8988T (cell line): ENCODE measurements at regions not wholly inside any gene's neighbourhood (a gene's known extent, or its start where the extent isn't known, plus 50 kb on each side); places are given as distances from the start of the nearest gene placed in this dataset.
"Not testable (repeated sequence)": the region's sequence is repeated elsewhere in the genome, so short reads cannot be mapped to it uniquely, and the experiment has no call there.

Experiments used
- DNase-seq: peaks from one replicate; pipeline ENCODE4 v3.0.0; 2011

DNA sequence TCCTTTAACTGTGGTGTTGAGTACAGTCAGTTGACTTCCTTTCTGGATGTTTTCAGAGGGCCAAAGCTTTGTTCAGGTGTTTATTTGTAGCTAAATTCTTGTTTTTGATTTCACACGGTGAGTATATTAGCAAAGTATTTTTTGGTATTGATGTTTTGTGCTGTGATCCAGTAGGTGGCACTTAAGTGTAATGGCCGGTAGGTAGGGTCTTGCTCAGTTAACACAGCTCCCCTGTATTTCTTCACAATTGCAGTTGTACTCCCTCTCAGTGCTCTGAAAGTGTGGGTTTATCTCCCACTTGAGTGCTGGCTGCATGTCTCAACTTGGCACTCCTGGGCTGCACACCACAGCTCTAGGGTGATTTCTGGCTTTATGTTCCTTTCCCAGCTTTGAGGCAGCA lies 339.5 kb downstream of the AEBP2 start:
- DNase-seq: no peak

DNA sequence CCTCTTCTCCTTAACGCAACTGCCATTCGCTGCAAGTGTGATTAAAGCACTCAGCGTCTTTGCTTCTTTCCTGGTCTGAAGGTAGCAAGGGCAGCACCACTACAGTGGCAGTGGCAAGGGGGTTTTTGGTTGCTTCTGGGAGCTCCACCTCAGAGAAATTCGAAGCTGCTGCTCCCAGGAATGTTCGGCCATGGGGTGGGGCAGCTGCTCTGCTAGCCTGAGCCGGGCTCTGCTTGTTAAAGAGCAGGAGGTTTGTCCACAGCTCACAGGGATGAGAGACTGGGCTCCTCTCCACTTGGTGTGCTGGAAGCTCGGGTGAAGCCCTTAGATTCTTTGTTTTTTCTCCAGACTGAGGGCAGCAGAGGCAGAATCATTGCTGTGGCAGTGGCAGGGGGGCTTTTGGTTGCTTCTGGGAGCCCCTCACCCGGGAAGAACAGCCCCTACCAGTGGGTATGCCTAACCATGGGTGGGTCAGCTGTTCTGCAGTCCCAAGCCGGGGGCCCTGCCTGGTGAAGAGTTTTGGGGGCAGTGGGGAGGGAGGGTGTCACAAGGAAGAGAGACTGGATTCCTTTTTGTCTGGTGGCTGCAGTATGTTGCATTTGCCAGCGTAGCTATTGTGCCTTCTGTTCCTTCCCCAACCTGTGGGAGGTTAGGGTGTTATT lies 340.2 kb downstream of the AEBP2 start:
- DNase-seq: no peak

DNA sequence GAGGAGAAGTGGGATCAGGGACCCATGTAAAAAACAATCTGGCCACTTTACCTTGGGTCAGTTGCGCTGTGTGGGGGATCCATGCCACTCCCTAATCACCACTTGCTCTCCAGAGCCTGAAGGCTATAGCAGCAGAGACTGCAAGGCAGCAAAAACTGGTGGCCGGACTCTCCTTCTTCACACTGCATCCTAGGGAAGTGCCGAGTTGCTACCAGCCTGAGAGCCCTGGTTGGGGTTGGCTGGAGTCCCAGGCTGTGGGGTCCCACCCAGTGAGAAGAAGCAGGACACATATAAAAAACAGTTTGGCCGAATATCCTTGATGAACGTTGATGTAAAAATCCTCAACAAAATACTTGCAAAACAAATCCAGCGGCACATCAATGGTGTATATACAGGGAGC lies 341.2 kb downstream of the AEBP2 start:
- no peak for DNase-seq

DNA sequence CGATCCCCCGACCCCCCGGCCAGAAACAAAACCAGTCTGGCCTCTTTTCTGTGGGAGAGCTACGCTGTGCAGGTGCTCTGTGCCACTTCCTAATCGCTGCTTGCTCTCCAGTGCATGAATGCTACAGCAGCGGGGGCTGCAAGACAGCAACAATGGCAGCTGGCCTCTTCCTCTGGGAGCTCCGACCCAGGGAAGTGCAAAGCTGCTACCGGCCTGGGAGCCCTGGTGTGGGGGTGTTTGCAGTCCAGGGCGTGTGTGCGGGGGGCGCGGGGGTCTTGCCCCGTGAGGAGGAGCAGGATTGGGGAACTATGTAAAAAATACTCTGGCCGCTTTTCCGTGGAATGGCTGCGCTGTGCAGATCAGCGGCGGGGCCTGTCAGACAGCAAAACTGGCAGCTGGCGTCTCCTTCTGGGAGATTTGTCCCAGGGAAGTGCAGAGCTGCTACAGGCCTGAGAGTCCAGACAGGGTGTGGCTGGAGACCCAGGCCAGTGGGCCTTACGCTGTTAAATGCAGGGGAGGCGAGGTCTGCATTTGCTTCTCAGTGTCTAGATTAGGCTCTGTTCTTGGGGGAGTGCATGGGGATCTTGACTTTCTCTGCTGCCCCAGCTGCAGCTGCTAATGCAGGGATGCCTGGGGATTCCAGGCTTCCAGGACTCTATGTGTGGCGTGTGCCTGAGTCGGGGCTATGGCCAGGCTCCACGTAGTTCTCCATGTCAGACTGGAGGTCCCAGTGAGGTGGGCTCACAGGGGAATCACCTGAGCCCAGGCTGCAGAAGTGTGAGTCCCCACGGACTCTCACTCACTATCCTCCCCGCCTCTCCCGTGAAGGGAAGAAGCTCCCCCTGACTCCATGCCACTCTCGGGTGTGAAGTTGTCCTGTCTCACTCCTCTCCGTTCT lies 344.5 kb downstream of the AEBP2 start:
- no peak for DNase-seq

DNA sequence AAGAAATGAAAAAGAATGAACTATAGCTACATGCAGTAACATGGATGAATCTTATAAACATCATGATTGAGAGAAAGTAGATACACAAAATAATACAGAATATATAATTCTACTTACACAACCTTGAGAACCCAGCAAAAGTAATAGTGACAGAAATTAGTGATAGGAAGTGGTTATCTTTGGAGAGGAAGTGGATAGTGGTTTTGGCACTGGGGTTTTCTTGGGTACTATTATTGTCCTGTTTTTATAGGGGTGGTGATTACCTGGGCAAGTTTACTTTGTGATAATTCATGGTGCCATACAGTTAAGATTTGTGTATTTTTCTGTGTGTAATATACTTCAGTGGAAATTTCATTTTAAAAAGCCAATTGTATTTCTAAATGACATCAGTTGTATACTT lies 352.7 kb downstream of the AEBP2 start:
- no peak for DNase-seq

DNA sequence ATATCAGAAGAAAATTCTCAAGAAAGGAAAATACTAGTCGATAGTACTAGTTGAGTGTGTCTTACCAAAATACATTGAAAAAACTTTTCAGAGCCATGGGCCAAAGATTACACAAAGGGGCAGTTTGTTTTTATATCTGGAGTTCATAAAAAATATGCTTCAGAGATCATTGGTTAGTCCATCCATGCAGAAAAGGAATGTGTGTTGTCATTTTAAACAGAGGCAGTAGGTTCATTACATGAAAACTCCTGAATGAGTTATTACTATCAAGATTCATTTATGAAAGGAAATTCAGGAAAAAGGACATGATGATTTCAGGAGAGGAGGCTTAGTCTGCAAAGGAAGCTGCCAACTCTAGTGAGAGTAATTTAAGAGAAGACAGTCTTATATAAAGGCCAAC lies 354.8 kb downstream of the AEBP2 start:
- no peak for DNase-seq

DNA sequence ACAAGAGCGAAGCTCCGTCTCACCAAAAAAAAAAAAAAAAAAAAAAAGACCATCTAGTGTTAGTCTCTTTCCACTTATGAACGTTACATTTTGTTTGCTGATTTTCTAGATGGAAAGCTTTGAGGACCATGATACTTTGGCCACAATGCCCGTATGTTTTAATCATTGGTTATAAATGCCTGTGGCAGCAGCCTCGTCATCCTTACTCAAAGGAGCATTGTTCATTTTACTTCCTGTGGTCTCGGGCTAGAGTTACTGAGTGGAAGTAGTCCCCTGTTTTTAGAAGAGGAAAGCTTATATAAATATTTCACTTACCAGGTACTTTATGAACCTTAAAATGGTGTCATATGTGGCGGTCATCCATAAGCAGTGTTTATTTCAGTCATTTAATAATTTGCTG lies 359.9 kb downstream of the AEBP2 start:
- no peak for DNase-seq

DNA sequence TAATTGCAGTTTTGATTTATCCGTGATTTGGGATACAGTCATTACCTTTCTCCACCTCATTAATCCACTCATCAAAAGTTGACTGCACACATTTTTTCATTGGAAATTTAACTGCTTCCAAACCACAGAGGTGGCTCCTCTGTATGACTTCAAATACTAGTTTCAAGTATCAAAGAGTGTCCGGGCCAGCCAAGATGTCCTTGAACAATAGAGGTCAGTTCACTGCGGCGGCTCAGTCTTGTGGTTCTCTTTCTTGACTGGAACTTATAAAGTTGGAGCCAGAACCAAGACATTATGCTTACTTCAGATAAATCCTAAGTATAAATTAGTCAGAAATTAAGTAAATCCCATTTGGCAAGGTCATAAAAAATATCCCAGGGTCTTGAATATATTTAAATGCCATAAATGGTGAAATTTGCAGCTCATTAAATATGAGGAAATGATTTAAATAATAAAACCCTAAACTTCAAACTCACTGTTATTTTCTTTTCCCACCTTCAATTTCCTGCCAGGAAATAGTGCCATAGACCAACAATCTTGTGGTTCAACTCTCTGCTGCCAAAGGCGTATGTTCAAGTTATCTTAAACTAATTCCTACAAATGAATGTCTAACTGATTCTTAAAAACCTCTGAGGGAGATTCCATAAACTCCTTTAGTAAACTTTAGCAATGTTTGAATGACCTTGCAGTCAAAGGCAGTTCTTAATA lies 360.8 kb downstream of the AEBP2 start:
- no peak for DNase-seq

DNA sequence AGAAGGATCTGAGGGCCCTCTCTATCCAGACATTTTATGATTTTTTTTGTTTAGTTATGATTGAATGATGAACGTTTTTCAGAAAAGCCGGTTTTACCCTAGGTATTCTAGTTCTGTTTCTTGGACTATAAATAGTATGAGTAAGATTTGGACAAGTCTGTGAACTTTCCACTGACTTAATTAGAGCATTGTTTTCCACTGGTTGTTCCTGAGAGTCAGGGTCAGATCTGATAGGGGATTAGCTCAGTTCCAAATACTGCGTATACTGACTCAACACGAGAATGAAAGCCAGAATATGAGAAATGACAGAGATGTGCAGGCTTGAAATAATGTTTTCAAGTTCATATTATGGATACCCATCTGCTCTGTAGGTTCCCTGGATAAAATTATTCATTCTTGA lies 361.6 kb downstream of the AEBP2 start:
- DNase-seq: no peak

DNA sequence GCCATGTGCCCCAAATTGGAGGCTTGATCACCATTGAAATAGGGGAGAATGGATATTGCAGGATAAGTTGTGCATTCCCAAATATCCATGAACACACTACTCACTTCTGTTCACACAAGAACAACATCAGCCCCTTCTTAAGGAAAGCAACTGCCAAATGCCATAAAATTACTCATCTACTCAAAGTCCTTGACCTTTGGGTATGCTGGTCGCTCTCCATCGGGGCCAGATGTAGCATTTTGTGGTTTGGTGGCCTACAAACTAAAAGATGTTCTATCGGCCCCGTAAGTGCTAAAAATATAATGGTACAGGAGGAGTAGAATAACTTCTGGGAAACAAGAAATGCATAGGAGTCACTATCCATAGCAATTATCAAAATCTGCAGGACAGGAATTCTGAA lies 362.6 kb downstream of the AEBP2 start:
- DNase-seq: no peak

DNA sequence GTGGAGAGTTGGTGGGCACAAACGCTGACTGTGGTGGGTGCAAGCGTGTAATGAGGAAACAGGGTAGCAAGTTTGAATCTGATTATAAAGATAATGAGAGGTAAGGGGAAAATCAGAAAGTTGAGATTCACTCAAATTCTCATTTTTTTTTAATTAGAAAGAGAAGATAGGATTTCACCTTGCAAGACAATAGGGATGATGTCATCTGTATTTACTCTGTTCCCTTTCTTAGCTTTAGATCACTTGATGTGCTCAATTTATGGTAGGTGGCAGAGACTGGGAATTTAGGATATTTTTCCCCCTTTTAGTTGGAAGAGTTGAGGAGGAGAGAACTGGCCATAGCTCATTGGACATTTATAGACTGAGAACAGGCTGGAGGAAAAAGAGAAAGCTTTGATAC lies 363.6 kb downstream of the AEBP2 start:
- DNase-seq: no peak

DNA sequence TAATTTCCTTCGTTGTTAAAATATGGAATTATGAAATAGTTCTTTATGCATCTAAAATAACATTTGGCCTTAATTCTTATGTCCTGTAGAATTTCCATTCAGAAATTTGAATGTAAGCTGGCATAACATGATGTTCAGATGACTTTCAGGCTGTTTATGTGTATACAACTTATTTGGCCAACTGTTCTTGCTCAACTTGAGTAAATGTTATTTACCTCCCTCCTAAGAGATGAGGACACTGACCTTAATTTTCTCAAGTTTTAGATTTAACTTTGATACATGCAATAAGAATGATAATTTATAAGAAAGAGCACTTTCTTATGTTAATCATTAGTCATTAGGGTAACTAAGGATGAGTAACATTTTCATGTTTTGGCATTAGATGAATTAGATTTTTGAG lies 365.4 kb downstream of the AEBP2 start:
- no peak for DNase-seq

DNA sequence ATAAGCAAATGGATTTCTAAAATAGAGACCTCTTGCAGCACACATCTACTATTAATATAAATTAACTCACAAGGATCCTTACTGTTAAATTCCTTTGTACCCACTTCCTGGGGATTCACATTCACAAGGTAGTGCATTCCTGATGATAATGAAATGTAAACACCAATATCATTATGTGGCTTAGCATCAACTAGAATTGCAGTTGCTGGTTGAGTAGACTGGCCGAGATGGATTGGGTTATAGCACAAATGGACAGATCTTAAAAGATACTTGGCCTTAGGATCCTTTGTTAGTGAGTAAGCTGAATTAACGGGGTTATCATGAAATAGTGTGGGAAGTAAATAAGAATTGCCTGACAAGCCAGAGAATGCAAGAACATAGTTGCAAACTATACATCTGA lies 369.1 kb downstream of the AEBP2 start:
- DNase-seq: no peak

DNA sequence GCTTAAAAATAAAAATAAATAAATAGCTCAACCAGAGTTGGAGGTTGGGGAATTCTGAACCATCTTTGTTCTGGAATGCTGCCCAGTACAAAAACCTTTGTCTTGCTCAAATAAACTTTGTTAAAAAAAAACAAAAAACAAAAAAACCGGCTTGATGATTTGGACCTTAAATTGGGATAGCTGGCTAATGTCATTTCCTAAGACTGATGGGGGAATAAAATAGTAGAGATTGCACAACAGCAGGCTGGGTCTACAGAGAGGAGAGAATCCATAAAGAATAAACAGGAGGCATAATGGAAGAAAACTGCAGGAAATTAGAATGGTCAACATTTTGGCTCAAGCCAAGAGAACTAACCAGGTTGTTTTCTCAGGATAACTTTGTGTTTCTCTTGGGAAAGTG lies 370.9 kb downstream of the AEBP2 start:
- DNase-seq: no peak

DNA sequence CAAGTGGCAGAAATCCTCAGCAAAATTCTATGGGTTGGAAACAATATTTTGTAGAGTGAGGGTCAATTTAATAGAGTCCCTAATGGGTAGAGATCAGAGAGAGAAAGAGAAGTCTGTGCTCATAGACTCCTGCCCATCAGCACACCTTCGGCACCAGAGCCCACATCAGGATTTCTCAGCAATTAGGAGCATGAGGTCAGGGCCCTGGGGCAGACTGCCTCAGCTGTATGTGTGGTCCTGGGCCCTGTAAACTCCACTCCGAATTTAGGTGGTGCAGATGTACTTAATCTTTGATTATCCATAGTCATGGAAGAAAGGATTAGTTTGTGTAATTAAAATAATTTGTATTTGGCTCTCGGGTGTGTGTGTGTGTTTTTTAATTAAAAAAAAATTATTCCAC lies 372.6 kb downstream of the AEBP2 start:
- no peak for DNase-seq

DNA sequence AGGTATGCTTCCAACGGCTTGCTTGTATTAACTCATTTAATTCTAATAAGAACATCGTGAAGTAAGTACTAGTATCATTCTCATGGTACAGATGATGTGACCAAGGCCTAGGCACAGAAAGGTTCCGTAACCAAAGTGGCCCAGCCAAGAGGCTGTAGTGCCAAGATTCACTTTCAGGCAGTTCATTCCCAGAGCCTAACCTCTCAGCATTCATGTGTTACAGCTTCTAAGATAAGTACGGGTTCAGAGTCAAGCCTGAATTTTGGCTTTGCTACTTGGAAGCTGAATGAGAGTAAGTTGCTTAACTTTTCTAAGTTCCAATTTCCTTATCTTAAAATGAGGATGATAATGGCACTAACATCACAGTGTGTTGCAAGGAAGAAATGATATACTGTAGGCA lies 379.9 kb downstream of the AEBP2 start:
- no peak for DNase-seq

DNA sequence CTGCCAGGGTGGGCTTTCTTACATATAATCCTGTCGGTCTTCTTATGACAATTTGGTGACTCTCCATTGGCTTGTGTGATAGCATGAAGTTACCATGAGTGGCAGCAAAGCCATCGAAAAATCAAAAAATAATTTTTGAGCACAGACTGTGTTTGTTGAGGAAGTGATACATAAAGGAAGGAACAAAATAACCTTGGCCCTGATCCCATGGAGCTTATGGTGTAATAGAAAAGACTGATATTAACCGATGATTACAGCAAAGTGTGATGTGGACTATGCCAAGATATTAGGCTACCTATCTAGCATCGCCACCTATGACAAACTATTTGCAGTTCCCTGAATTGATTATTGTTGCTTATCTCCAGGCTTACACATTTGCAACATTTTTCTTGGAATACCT lies 383.2 kb downstream of the AEBP2 start:
- no peak for DNase-seq

DNA sequence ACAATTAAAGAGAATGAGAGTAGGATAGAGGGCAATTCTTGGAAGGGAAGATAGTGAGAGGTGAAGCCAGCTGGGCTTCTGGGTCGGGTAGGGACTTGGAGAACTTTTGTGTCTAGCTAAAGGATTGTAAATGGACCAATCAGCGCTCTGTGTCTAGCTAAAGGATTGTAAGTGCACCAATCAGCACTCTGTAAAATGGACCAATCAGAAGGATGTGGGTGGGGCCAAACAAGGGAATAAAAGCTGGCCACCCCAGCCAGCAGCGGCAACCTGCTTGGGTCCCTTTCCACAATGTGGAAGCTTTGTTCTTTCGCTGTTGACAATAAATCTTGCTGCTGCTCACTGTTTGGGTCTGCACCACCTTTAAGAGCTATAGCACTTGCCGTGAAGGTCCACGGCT lies 384.0 kb downstream of the AEBP2 start:
- not testable (repeated sequence) for DNase-seq

DNA sequence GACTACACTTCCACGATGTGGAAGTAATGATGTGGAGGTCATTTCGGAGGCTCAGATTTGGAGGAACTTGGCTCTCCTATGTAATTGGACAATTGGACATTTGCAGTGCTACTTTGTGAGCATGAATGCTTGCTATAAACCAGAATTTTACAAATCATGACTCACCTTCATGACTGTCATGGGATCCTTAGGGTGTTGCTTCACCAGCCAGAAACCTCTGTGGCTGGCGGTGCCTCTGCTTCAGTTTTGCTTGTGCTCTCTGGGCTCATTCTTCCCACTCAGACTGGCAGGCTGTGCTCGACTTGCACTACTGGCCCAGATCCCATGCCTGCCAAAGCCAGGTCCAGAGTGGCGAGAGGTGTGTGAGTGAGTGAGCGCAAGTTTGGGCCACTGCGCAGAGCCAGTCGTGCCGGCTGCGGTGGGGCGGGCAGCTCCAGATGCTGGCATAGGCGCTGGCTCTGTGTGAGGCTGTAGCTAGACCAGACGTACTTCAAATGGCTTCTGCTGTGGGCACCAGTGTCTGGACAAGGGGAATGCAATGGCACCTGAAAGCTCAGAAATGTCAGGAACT lies 387.8 kb downstream of the AEBP2 start:
- no peak for DNase-seq

DNA sequence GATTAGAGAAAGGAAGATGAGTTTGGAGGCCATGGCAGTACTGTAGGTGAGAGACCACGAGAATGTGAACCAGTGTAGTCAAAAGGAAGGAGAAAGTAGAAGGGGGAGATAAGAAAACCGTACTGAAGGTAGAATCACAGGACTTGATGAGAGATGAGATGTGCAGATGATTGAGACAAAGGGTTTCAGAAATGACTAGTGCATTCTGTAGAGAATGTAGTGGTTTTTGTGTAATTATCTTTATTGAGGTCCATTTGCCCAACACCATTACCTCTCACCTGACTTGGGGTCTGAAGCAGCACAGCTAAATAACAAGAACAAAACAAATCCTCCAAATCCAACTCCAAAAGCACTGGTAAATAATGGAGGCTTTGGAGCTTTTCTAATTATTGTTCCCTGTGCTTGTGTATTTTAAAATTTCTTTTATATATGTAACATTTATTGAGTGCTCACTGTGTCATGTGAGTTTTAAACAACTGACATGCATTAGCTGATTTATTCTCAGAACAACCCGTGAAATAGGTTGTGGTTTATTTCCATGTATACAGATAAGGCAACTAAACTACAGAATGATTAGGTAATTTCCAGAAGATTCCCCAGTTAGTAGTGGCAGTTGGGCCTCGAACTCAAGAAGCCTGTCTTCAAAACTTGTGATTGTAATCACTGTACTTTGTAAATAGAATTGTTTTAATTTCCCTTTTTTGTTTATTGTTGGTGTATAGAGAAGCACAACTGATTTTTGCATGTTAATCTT lies 390.0 kb downstream of the AEBP2 start:
- DNase-seq: no peak

DNA sequence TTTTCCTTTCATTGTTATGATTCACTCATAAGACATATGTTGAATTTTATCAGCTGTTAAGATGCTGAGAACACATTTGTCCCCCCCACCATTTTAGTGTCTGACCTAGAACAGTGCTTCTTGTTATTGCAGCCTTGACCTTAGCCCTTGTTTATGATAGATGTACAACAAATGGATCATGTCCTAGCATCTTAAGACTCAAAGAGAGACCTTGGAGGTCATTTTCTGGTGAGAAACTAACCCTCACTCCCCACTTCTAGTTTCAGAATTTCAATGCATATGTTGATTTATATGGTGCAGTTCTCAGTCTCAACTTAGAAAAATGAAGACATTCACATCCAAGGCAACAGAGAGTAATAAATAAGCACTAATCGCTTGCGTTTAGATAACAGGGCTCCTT lies 391.2 kb downstream of the AEBP2 start:
- no peak for DNase-seq

DNA sequence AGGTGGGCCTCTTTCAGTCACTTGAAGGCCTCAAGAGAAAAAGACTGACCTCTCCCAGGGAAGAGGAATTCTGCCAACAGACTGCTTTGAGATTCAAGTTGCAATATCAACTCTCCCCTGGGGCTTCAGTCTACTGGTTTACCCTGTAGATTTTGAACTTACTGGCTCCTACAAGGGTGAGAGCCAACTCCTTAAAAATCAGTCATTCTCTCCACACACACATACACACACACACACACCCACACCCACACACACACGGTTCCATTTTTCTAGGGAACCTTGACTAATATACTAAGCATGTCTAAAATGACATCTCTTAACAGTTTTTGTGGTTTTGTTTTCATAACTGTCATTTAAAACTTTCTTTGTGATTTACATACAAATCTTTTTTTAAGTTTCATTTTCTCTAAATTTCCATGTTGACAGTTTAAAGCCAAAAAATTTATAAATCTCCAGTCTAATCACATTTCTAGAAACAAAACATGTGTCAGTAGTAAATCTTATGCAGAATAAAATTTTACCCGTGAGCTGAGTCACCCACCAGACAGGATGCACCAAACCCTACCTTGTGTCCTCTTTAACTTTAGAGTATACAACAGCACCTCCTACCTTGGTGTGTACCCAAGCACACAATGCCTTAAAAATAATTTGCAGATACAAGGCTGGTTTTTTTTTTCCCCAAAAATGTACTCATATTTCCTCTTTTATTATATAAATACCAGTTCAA lies 394.6 kb downstream of the AEBP2 start:
- no peak for DNase-seq
